SK-N-MC (cell line): ENCODE measurements at regions not wholly inside any gene's neighbourhood (a gene's known extent, or its start where the extent isn't known, plus 50 kb on each side); places are given as distances from the start of the nearest gene placed in this dataset.

Source experiments
- DNase-seq: peaks from one replicate; pipeline ENCODE4 v3.0.0-alpha.2; 2011; ENCODE audit warnings: low read depth, low spot score
- H3K27ac ChIP-seq: fragments of 200-600 bp; sonication (generic); 2 replicates; pipeline ENCODE4 v1.5.1; 2016; ENCODE audit warnings: mixed run types
- H3K36me3 ChIP-seq: fragments of 200-600 bp; sonication (generic); 2 replicates; pipeline ENCODE4 v1.6.1; 2017; ENCODE audit warnings: antibody characterized with exemption, low read length, mixed read lengths; ENCODE audit not compliant: insufficient read depth
- H3K4me3 ChIP-seq: fragments of 200-600 bp; sonication (generic); 2 replicates; pipeline ENCODE4 v1.5.1; 2016
- H3K9ac ChIP-seq: fragments of 200-600 bp; sonication (generic); 2 replicates; pipeline ENCODE4 v1.8.0; 2017; ENCODE audit warnings: mixed run types, mixed read lengths; ENCODE audit not compliant: insufficient read length
- H3K9me3 ChIP-seq: fragments of 200-600 bp; sonication (generic); 2 replicates; pipeline ENCODE4 v1.6.1; 2017; ENCODE audit warnings: low read depth, mild to moderate bottlenecking, antibody characterized with exemption, low read length, moderate library complexity, mixed read lengths
- EZH2 ChIP-seq: fragments of 200-600 bp; sonication (generic); IDR thresholded peaks from one replicate; pipeline ENCODE4 v1.6.1; 2017; ENCODE audit warnings: antibody characterized with exemption
- FOXP2 ChIP-seq: optimal IDR thresholded peaks from 2 replicates; pipeline ENCODE3; 2011; ENCODE audit warnings: mild to moderate bottlenecking, moderate library complexity; ENCODE audit not compliant: insufficient read depth; ENCODE audit errors: extremely low read length, control extremely low read depth
- POLR2AphosphoS5 ChIP-seq: IDR thresholded peaks from 2 replicates; pipeline ENCODE4 v1.6.1; 2012; ENCODE audit warnings: mild to moderate bottlenecking, low read depth, low read length, borderline replicate concordance

DNA sequence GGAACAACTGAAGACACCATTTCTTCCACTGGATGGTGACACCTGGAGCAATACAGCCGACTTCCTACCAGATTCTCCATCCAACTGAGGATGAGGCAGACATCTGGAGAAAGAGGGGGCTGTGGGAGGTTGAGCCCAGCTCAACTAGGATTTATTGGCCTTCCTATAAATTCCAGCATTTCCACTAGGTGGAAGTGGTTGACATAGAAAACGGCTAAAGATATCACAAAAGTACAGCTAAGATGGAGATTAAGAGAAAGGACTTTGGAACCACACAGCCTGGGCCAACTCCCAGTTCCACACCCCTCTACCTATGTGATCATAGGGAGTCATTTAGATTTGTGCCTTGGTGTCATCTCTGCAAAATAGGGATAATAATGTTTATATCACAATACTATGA lies 61.3 kb upstream of the CAV2 start:
- H3K9me3 ChIP-seq = peaks cover 8% of the 10 kb centered on the region; the same call in 1 of the 2 replicates
- peaks cover 10% of the 10 kb centered on the region; the same call in 1 of the 2 replicates for H3K36me3 ChIP-seq
- H3K9ac ChIP-seq = no peak overlapping the region
- no peak overlapping the region for H3K27ac ChIP-seq
- H3K4me3 ChIP-seq = no peak overlapping the region
- no peak for TF ChIP-seq POLR2AphosphoS5
- no peak for DNase-seq

DNA sequence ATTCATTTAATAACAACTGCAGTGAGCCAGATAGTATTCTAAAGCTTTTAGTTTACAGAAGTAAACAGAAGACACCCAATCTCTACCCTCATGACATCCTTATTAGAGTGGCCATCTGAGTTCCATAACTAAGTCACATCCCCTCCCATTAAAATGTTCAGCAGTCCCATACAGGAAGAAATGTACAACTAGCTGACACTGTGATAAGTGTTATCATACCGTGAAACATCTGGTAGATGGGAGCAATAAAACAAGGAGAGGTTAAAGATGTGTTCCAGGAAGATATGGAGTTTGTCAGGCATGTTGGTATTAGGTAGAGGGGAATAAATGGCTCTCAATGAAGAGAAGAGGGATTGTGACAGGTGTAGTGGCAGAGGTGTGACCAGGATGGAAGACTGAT lies 60.5 kb upstream of the CAV2 start:
- H3K27ac ChIP-seq = no peak overlapping the region
- H3K9me3 ChIP-seq = peaks cover 8% of the 10 kb centered on the region; the same call in 1 of the 2 replicates
- TF ChIP-seq EZH2 = no peak
- TF ChIP-seq POLR2AphosphoS5 = no peak
- TF ChIP-seq FOXP2 = no peak
- H3K36me3 ChIP-seq = peaks cover 10% of the 10 kb centered on the region; the same call in 1 of the 2 replicates
- DNase-seq = no peak
- no peak overlapping the region for H3K4me3 ChIP-seq
- no peak overlapping the region for H3K9ac ChIP-seq

DNA sequence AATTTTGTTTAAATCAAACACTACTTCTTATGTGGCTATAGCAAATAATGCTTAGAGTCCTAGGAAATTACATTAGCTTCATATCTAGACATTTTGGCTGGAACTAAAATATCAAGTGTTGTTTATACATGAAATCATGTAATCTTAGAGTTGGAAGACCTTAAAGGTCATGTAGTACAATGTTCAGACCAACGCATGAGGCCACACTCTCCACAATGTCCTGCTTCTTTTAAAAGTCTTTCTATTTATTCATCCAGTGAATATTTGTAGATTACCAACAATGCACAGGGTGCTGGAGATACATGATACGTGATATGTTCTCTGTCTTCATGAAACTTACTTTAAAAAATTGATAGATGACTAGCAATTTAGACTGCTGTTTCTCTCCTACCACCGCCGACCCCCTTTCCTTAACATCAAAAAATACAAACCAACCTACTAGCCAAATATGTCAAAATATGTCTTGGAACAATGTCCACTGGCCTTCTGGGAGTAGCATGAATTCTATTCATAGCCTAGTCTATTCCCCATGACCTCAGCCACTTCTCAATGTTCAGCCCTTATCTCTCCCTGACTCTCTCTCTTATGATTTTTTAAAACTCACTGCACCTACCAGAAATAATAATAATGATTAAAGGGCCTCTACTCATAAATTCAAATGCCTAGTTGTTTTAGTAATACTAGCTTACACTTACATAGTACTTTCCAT lies 59.5 kb upstream of the CAV2 start:
- Histone ChIP-seq H3K9ac (no peak overlapping the region), H3K27ac (no peak overlapping the region), H3K9me3 (peaks cover 8% of the 10 kb centered on the region; the same call in 1 of the 2 replicates), H3K4me3 (no peak overlapping the region), H3K36me3 (peaks cover 10% of the 10 kb centered on the region; the same call in 1 of the 2 replicates)
- TF ChIP-seq POLR2AphosphoS5 (no peak), EZH2 (no peak), FOXP2 (no peak)
- DNase-seq = no peak

DNA sequence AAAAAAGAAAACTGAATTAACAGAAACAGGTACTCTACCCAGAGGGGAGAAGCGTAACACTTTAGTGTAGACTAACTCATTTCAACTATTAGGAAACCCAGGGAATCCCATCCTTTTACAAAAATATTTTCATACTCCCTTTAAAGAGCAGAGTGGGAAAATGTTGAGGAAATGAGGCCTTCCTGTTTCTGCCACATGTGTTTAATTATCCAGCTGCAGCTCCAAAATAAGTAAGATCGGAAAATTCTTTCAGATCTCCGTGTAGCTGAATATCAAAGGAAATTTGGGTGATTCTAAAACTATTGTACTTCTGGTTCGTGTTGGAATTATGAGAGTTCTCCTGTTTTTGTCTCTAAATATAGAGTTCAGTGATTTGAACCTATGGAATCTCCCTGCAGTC lies 58.0 kb upstream of the CAV2 start:
- peaks cover 4% of the 10 kb centered on the region; the same call in 1 of the 2 replicates for H3K36me3 ChIP-seq
- peak overlapping the region; percentile 95 for H3K27ac ChIP-seq
- H3K4me3 ChIP-seq = peak overlapping the region; percentile 64
- H3K9me3 ChIP-seq = no peaks in the 10 kb centered on the region
- TF ChIP-seq EZH2 (no peak), FOXP2 (no peak), POLR2AphosphoS5 (peak; percentile 27; the same call in 1 of the 2 replicates)
- peak overlapping the region; percentile 57 for H3K9ac ChIP-seq
- DNase-seq = peak; percentile 81

DNA sequence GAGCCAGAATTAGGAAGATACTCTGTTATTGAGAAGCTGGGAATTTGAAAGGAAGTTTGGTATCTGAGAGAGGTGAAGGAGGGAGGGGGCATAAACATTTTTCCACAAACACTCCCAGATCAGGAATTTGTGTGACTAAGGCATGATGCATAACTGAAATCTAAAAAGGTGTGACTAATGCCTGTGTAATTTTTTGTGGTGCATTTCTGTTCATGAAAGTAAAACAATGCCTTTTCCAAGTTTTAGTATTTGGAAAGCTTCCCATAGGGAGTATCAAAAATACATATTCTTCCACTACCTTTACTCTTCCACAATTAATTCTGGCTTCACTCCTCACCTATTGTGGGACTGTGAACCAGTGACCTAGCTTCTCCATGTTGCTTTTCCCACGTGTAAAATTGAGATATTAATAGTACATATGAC lies 56.4 kb upstream of the CAV2 start:
- no peak for DNase-seq
- no peaks in the 10 kb centered on the region for H3K36me3 ChIP-seq
- no peak overlapping the region for H3K27ac ChIP-seq
- H3K9me3 ChIP-seq = no peaks in the 10 kb centered on the region
- TF ChIP-seq POLR2AphosphoS5 = no peak
- no peak for TF ChIP-seq FOXP2
- no peak overlapping the region for H3K9ac ChIP-seq
- H3K4me3 ChIP-seq = no peak overlapping the region

DNA sequence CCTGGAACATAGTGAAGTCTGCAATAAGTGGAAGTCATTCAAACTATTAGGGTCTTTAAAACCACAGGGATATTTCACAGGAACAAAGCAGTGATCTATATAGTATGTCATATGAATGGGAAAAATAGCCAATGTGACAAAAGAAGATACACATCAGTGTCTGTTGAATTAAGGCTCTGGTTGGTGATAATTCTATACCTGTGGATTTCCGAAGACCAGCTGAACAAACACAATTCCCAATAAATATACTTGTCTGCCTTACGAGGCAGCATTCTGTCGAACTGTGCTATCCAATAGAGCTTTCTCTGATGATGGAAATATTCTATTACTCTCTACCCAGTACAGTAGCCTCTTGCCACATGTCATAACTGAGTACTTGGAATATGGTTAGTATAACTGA lies 55.9 kb upstream of the CAV2 start:
- H3K36me3 ChIP-seq = no peaks in the 10 kb centered on the region
- H3K9ac ChIP-seq = no peak overlapping the region
- no peak overlapping the region for H3K4me3 ChIP-seq
- H3K27ac ChIP-seq = no peak overlapping the region
- no peak for DNase-seq
- TF ChIP-seq POLR2AphosphoS5 = no peak
- TF ChIP-seq EZH2 = no peak
- H3K9me3 ChIP-seq = no peaks in the 10 kb centered on the region

DNA sequence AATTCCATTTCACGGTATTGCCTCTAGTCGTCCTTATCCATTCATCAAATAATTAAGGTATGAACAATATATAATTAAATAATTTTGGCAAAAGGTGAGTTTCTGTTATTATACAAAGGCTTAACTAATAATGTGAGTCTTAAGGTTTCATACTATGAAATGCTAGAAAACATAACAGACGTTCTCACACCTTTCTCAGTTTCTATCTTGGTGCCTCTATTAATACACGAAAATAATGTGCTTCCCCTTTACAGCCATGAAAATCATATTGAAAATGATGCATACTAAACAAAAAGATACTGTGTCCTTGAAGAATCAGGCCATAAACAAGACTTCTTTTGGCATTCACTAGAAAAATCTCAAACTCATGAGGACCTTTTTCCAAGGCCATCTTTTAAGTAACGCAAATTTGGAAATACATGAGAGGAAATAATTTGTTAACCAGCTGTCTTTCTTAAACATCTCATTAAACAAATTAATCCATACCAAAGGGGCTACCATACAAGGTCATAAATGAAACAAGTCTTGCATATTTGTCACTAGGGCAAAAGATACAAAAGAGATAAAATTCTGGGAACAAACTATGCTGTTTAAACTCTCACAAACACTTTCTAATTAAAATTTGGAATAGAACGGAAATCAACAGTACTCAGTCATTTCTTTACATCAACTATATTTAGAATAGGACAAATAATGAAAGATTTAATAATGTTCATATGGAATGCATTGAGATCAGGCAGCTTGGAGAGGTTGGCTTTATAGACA lies 53.9 kb upstream of the CAV2 start:
- peak overlapping the region; percentile 98 for H3K27ac ChIP-seq
- TF ChIP-seq FOXP2 = no peak
- no peak for TF ChIP-seq EZH2
- TF ChIP-seq POLR2AphosphoS5 = no peak
- DNase-seq = no peak
- H3K9ac ChIP-seq = peak overlapping the region; percentile 76
- no peaks in the 10 kb centered on the region for H3K36me3 ChIP-seq
- no peaks in the 10 kb centered on the region for H3K9me3 ChIP-seq
- peak overlapping the region; percentile 74 for H3K4me3 ChIP-seq

DNA sequence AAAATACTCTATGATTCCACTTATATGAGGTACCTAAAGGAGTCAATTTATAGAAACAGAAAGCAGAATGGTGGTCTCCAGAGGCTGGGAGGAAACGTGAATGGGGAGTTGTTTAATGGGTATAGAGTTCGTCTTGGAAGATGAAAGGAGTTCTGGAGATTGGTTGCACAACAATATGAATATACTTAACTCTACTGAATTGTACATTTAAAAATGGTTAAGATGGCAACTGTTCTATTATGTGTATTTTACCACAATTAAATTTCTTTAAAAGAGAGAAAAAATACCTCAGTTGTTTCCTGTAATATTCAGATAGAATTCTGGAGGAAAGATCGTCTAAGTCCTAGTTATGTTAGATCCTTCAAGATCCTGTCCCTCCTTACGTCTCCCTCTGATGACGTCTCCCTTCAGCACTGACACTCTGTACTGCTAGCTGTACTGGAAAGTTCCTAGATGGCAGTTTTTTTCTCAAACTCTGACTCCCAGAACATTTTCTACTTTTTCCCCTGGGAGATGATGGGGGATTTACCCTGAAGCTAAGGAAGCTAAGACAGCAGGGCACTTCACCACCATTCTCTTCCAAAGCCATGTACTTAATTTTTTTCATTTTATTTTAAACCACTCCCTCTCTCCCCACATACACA lies 53.2 kb upstream of the CAV2 start:
- Histone ChIP-seq H3K27ac (peak overlapping the region; percentile 98), H3K4me3 (peak overlapping the region; percentile 74), H3K36me3 (no peaks in the 10 kb centered on the region), H3K9ac (peak overlapping the region; percentile 76), H3K9me3 (no peaks in the 10 kb centered on the region)
- TF ChIP-seq POLR2AphosphoS5 (peak; percentile 53; the same call in 1 of the 2 replicates), EZH2 (no peak)
- peak; percentile 98 for DNase-seq
